ENCODE measurements at regions not wholly inside any gene's neighbourhood (a gene's known extent, or its start where the extent isn't known, plus 50 kb on each side); places are given as distances from the start of the nearest gene placed in this dataset.
A peak's percentile ranks its signal among the peaks of the same experiment; 100 is the strongest.
"Not testable (repeated sequence)": the region's sequence is repeated elsewhere in the genome, so short reads cannot be mapped to it uniquely, and the experiment has no call there.

DNA sequence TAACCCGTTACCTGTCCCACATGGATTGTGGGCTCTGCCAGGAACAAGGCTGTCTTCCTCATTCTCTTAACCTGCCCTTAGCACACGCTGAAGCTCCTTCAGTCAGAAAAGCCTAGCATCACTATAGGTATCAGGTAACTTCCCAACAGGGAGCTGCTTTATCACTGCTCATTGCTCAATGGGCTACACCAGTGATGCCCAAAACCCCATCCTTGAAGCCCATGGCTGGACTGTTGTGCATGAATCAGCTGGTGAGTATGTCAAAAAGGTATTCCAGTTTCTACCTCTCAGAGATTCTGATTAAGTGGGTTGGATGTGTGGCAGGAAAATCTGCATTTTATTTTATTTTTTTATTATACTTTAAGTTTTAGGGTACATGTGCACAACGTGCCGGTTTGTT is 362.2 kb downstream of the LRATD1 start:
- no peak for DNase-seq

DNA sequence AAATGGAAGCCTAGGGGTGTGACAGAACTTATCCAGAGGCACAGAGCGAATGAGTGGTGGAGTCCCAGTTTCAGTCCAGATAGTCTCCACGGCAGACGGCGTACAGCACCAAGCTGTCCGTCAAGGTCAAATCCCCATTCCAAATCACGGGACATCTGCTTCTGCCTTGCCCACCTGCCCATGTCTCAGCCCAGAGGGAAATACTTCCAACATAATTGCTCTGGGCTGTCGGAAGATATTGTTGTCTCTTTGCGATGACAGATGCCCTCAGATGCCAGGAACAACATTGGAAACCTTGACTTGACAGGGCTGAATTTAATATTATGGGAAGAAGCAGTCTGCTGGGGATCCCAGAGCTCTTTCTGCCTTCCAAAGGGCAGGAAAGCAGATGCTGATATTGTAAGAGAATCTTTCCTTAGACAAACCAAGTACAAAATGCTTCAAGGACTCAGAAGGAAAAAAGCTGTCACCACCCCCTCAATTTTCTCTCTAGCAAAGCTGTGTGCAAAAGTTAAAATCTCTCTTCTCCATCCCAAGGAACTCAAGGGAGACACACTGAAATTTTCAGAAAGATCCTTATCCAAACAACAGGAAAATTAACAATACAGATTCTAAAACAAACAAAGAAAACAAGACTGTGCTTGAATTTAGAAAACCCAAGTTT is 364.0 kb downstream of the LRATD1 start:
- DNase-seq, result no peak

DNA sequence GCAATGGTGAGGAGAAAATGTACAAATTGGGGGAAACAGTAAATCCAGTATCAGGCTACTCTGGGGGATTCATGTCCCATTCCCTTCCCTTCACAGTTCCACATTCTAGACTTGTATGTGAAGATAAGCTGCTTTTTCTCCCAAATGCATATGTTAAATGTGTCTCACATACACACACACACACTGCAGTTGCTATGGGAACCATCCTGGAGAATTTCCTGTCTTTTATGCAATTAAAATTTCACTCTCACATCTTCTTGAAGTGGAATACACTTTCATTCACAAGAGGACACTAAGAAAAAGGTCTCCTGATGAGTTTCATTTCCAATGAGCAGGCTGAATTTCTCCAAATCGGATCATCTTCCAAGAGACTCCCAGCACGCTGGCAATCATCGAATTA is 366.0 kb downstream of the LRATD1 start:
- DNase-seq, result no peak

DNA sequence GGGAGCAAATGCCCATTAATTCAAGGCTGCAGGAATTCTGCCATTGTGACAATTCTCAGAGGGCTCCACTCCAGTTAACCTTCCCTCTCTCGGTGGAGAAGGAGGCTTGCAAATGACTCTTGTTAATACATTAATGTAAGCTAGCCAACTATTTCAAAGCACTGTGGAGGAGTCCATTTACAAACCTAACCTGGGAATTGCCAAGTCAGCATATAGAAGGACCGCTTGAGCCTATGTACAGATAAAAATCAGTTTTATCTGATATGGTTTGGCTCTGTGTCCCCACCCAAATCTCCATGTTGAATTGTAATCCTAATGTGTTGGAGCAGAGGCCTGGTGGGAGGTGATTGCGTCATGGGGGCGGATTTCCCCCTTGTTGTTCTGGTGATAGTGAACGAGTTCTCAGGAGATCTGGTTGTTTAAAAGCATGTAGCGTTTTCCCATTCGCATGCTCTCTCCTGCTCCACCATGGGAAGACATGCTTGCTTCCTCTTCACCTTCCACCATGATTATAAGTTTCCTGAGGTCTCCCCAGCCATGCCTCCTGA is 366.7 kb downstream of the LRATD1 start:
- DNase-seq, result no peak

DNA sequence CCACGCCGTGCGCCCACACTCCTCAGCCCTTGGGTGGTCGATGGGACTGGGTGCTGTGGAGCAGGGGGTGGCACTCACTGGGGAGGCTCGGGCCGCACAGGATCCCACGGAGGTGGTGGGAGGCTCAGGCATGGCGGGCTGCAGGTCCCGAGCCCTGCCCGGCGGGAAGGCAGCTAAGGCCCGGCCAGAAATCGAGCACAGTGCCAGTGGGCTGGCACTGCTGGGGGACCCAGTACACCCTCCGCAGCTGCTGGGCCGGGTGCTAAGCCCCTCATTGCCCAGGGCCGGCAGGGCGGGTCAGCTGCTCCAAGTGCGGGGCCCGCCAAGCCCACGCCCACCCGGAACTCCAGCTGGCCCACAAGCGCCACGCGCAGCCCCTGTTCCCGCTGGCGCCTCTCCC is 370.0 kb downstream of the LRATD1 start:
- DNase-seq, result not testable (repeated sequence)

DNA sequence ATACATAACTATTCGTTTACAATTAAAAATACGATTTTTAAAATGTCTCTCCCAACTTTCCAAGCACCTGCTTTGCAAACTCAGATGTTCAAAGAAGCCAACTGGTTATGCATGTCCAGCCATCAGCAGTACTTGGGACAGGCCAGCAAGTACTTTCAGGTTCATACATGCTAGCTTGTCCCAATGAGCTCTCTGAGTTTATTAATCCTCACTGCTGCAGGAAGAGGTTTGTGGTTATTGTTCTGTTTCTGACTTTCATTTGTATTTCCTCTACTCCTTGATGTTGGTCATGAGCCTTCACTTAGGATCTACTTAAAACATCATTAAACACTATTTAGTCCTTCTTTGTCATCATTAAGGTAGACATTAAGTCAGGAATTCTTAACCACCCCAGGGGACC is 374.1 kb downstream of the LRATD1 start:
- no peak for DNase-seq

DNA sequence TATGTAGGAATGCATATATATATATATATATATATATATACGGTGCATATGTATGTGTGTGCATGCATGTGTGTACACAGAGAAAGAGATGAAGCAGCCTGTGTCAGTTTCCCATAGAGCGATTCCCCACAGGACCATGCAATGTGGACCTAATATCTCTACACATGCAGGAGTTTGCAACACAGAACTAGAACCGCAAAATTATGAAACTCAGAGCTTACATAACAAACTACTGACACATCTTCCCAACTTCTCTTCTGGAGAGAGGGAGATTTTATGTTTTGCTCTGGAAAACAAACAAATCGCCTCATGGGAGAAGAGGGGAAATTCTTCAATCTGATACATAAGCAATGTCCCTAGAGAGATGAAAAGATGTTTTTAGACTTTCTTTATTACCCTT is 377.2 kb downstream of the LRATD1 start:
- DNase-seq, result no peak

DNA sequence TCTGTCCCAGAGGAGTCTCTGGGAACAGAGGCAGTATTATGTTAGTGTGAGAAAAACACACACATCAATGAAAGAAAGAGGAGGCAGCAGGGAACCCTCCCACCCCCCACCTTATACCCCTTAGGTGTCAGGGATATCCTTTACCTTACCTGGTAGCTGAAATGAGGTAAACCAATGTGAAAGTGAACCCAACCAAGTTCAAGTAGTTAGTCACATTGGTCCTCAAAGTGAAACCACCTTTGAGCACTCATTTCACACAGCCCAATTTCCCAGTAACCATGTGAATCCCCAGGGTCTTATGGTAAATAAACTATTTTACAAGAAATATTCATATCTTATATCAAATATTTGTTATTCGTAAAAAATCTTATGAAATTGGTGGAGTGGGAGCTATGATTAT is 377.8 kb downstream of the LRATD1 start:
- DNase-seq, result no peak

DNA sequence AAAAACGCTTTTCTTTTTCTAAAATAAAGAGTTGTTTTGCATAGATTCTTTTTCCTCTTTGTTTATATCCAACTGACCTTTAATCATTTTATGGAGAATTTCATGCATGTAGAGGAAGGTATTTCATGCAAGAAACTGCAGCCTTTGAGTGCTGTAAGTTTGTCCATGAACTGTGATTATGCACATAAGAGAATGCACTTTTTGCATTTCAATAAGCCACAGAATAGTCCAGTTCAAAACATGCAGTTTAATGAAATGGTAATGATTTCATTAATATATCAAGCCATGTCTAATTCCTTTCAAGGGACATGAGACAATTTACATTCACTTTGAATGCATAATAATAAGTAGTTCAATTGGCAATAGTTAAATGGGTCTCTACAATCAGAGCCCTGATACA is 386.3 kb downstream of the LRATD1 start:
- no peak for DNase-seq

DNA sequence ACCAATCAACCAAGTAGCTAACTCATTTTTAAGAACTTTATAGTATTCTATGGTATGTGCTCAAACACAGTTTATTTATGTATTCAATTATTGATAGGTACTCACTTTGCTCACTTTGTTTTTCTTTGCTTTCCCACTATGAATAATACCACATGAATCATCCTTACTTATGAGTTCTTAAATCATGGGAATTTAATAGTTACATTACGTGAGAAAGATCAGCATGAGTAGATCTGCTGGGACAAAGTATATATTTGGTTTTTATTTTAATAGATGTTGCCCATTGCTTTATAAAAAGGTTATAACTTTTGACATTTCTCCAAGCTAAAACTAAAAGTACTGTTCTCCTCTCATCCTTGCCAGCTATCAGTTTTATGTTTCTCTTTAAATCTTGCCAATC is 390.7 kb downstream of the LRATD1 start:
- DNase-seq, result no peak

DNA sequence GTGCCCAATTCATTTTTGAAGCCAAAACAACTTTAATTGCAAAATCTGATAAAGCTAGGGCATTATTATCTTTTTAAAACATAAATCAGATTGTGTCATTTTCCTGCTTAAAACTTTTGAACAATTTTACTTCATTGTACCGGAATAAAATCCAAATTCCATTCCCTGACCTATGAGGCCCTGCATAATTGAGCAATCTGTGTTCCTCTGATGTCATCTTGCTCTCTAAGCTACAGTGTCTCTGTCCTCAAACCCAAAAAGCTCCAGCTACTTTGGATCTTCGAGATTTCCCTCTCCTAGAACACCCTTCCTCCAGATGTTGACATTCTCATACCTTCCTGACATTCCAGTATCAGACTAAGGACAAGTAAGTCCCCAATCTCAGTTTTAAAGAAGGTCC is 395.9 kb downstream of the LRATD1 start:
- no peak for DNase-seq

DNA sequence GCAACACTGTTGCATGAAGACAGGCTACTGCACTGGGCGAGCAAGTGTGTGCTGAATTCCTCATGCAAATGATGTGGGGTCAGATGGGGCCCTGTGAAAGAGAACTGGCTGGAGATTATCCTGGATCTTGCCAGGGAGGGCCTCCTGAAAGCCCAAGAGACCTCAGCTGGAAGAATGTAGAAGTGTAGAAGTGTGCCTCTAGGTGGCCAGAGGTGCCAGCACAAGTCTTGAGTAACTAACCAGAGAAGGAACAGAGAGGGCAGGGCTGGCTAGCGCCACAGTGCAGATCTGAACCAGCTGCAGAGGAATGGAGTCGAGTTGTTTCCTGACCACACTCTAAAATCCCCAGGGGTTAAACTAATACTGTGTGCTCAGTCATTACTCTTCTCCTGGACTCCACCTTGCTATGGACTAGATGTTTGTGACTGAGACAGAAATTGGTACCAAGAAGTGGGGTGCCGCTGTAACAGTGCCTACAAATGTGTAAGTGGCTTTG is 399.3 kb downstream of the LRATD1 start:
- DNase-seq, result no peak

DNA sequence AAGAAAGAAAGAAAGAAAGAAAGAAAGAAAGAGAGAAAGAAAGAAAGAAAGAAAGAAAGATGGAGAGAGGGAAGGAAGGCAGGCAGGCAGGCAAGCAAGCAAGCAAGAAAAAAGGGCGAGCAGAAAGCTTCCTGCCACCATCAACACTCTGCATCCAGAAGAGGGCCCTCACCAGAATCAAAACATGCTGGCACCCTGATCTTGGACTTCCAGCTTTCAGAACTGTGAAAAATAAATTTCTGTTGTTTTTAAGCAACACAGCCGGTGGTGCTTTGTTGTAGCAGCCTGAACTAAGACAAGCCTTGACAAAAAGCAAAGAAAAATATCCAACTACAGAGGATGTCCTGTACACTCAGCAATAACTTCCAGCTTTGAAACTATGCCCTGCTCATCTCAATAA is 401.7 kb downstream of the LRATD1 start:
- no peak for DNase-seq

DNA sequence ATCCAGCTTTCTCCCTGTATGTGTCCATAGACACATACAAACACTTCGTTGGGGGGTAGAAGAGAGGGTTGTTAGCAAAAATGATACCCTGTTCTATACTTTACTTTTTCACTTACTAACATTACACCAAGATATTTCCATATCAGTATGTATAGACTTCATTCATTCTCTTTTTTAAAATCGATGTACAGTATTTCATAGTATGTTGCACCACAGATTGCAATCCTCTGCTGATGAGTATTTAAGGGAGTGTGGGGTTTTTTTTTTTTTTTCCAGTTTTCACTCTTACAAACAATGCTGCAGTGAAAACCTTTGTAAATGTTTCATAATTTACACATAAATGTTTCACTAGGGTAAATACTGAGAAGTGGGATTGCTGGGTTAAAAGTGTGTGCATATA is 402.3 kb downstream of the LRATD1 start:
- no peak for DNase-seq

DNA sequence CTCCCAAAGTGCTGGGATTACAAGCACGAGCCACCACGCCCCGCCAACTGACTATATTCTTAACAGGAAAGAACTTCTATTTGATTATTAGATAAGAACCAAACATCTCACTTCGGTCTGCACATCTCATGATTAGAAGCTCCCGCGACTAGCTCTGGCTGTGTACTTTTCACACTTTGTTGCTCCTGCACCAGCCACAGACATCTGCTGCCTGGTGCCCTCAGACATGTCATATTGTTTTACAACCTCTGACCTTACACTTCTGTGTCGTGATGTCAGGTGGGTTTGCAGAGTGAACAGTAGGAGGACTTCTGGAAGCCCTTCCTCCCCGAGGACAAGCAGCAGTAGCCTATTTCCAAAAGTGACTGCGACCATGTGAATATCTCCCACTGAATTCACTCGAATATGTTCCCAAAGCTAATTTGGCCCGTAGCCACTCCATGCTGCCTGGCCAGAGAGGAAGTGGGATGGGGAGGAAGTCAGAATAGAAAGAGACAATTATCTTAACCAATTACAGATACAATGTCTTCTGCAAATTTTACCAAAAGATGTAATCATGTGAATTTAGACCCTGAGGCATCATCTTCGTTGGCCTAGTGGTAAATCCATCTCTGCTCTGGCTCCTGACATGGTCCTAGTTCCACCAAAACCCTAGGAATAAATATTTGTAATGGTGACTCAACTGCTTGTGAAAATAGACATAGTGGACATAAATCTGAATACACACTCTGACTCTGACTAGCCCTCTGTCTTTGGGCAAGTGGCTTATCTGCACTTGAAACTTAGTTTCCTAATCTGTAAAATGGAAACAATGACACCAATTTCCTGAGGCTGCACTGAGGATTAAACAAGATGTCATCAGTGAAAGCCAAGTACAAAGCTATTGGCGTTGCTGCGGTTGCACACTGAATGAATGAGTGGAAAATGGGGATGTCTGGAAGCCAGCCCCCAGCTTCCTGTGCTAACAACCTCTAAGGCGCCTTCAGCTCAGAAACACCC is 406.1 kb downstream of the LRATD1 start:
- DNase-seq, result peak; percentile 13

DNA sequence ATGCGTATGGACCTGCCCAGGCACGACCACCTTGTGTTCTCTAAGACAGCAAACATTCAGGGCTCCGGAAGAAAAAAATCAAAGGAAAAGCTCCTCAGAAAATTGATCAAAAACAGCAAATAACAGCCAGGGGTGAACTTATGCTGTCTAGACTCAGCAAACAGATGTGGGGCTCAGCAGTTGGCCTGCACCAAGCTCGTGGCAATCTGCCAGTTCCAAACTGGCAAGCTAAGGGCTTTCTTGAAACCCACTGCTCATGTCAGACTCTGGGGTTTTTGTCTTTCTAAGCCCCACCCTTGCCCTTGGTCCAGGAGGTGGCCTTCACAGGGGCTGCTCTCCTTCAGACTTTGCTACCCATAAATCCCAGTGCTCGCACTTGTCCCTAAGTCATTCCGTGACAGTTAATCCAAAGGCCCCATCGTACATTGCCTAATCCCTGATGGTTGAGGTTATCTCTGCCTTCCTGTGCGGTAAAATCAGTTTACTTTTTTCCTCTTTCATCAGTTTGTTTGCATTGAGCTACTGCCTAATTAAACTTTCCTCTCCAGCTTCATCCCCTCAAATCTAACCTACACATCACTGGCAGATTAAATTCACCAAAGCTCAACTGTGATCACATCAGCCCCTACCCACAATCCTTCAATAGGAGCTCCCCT is 408.0 kb downstream of the LRATD1 start:
- DNase-seq, result no peak

DNA sequence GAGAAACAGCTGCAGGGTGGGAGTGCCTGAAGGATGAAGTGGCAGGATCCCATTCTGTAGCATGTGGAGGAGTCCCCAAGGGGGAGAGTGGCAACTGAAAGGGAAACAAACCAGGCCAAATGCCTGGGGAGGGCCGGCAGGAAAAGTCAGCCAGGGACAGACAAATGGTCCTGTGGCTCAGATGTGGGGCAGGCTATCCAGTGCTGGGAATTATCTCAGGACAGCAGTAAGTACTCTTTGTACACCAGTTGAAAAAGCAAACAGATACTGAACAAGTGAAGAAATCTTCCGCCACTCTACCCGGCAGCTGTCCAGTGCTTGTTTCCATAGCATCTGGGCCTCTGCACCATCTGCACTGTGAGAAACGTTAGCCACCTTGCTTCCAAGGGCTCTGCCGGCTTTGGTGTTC is 408.9 kb downstream of the LRATD1 start:
- DNase-seq, result no peak

DNA sequence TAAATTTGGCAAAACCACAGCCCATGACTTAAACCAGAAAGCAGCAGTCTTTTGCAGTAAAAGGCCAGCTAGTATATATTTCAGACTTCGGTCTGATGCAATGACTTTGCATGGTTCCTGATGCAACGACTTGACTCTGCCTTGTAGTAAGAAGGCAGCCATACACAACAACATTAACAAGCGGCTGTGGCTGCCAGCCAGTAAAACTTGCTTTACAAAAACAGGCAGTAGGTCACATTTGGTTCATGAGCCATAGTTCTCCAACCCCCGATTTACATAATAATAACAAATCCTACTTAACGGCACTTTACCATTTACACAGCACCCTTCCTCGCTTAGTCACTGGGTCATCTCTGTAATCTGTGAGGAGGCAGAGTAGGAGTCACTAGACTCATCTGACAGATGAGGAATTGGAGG is 410.3 kb downstream of the LRATD1 start:
- no peak for DNase-seq

DNA sequence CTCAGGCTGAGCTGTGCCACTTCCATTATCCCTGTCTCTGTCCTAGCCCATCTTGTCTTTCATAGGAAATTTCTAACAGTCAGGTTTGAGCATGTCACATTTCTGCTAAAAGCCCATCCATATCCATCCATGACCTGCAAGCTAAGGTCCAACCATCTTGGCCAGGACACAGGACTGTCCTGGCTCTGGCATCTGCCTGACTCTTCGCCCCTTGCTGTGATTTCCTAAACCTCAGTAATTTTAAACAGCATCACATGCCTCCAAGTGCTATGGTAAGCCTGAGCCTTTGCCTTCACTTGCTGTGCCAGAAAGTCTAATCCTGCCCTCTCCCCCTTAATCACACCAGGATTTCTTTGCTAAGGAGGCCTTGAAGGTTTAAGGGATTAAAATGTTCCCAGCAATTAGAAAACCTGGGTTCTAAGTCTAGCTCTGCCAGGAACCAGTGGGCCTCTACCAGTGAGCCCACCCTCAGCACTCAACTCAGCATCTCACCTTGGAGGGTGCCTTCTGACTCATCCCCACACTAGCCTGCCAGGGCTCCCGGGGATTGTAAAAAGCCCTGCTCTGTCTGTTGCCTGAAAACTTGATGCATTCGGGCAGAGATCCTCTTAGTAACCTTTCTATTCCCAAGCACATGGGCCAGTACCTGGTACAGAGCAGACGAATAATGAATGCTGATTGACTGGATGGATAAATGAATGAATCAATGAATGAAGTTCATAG is 411.0 kb downstream of the LRATD1 start:
- DNase-seq, result no peak

DNA sequence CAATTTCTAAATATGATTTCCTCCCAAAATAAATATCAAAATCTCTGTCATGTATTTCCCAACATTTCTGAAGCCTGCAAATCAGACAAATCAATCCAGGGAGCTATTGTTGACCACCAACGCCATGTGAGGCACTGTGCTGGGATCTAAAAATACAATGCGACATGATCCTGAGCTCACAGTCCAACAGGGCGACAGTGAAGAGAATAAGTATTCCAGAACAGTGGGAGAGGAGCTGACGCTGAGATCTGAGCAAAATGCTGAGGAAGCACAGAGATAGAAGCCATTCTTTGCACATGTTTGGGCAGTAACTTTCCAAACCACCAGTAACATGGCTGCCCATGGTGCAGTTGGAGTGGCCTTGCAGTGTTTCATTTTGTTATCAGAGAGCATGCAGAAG is 412.5 kb downstream of the LRATD1 start:
- DNase-seq, result no peak

DNA sequence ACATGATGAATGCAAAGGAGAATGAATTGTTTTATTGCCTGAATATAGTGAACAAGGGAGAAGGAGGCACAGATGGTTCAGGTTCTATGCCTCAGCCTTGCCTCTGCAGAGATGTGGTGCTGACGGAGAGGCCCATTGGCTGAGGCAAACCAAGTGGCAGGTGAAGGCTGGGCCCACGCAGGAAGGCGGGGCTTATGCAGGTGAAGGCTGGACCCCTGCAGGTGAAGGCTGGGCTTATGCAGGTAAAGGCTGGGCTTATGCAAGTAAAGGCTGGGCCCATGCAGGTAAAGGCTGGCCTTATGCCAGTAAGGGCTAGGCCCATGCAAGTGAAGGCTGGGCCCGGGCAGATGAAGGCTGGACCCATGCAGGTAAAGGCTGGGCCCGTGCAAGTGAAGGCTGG is 414.7 kb downstream of the LRATD1 start:
- no peak for DNase-seq

DNA sequence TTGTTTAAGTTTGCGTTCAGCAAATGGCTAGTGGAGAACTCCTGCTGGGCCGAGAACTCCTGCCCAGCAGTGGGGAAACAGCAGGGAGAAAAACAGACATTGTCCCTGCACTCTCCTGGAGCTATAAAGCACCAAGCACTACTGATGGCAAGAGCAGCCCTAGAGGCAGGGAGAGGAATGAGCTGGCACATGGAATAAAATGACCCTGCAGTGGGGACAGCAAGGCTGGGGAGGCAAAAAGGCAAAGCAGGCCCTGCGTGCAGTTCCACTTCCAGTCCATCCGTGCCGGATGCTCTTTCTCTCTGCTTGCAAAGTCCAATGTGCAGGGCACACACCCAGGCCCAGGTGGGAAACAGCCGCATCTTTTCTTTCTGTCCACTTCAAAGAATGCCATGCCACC is 415.5 kb downstream of the LRATD1 start:
- DNase-seq, result no peak

Measured in OCI-M1 (cell line).